ENCODE measurements at regions not wholly inside any gene's neighbourhood (a gene's known extent, or its start where the extent isn't known, plus 50 kb on each side); places are given as distances from the start of the nearest gene placed in this dataset.

DNA sequence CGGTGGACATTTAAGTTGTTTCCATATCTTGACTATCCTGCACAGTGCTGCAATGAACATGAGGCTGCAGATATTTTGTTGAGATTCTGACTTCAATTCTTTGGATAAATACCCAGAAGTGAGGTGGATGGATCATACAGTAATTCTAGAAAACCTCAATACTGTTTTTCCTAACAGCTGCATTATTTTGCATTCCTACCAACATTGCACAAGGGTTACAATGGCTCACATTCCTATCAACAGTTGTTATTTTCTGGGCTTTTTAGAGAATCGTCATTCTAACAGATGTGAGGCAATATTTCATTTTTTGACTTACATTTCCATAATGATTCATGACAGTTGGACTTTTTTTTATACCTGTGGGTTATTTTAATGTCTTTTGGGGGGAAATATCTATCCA lies 716.9 kb upstream of the ANO3 start:
- TF ChIP-seq, protein P1, sequence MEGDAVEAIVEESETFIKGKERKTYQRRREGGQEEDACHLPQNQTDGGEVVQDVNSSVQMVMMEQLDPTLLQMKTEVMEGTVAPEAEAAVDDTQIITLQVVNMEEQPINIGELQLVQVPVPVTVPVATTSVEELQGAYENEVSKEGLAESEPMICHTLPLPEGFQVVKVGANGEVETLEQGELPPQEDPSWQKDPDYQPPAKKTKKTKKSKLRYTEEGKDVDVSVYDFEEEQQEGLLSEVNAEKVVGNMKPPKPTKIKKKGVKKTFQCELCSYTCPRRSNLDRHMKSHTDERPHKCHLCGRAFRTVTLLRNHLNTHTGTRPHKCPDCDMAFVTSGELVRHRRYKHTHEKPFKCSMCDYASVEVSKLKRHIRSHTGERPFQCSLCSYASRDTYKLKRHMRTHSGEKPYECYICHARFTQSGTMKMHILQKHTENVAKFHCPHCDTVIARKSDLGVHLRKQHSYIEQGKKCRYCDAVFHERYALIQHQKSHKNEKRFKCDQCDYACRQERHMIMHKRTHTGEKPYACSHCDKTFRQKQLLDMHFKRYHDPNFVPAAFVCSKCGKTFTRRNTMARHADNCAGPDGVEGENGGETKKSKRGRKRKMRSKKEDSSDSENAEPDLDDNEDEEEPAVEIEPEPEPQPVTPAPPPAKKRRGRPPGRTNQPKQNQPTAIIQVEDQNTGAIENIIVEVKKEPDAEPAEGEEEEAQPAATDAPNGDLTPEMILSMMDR (conservative IDR thresholded peaks at IDR 0.05; ENCODE audit: low read length), result no peak
- no peak for TF ChIP-seq EZH2phosphoT487 (IDR thresholded peaks at IDR 0.05; ENCODE audit: borderline replicate concordance, low read depth, low read length)
